GM23338 (cell line): ENCODE measurements at regions not wholly inside any gene's neighbourhood (a gene's known extent, or its start where the extent isn't known, plus 50 kb on each side); places are given as distances from the start of the nearest gene placed in this dataset.

Experiments
- ATAC-seq: fragments of 200-7000 bp; cut with Tn5 transposase; 3 replicates; pipeline ENCODE4 v1.9.1; 2020
- DNase-seq: peaks from one replicate; pipeline ENCODE4 v3.0.0-alpha.2; 2015; ENCODE audit warnings: low spot score
- H2AFZ ChIP-seq: fragments of 200-600 bp; sonication (generic); 2 replicates; pipeline ENCODE4 v1.8.0; 2016; ENCODE audit warnings: antibody characterized with exemption, mild to moderate bottlenecking, moderate library complexity
- H3F3A ChIP-seq: fragments of 200-600 bp; sonication (generic); replicated peaks from 2 replicates; pipeline ENCODE4 v1.8.0; 2017; ENCODE audit warnings: antibody characterized with exemption, mixed run types, low read depth
- H3K27ac ChIP-seq: fragments of 200-600 bp; sonication (generic); 2 replicates; pipeline ENCODE4 v1.6.1; 2016; ENCODE audit warnings: low read depth
- H3K27me3 ChIP-seq: fragments of 200-600 bp; sonication (generic); 2 replicates; pipeline ENCODE4 v1.8.0; 2016; ENCODE audit warnings: mild to moderate bottlenecking, mixed run types, moderate library complexity; ENCODE audit not compliant: insufficient read depth
- H3K36me3 ChIP-seq: fragments of 200-600 bp; sonication (generic); 2 replicates; pipeline ENCODE4 v1.8.0; 2016; ENCODE audit warnings: mild to moderate bottlenecking; ENCODE audit not compliant: insufficient read depth
- H3K4me1 ChIP-seq: fragments of 200-600 bp; sonication (generic); 2 replicates; pipeline ENCODE4 v1.8.0; 2016; ENCODE audit warnings: mild to moderate bottlenecking, moderate library complexity; ENCODE audit not compliant: insufficient read depth
- H3K4me2 ChIP-seq: fragments of 200-600 bp; sonication (generic); 2 replicates; pipeline ENCODE4 v1.7.1; 2017; ENCODE audit warnings: mixed run types
- H3K4me3 ChIP-seq: fragments of 200-600 bp; sonication (generic); 2 replicates; pipeline ENCODE4 v1.6.1; 2016; ENCODE audit warnings: mixed run types
- H3K79me2 ChIP-seq: fragments of 200-600 bp; sonication (generic); replicated peaks from 2 replicates; pipeline ENCODE4 v1.8.0; 2017; ENCODE audit warnings: mild to moderate bottlenecking; ENCODE audit not compliant: insufficient read depth
- H3K9me2 ChIP-seq: fragments of 200-600 bp; sonication (generic); 2 replicates; pipeline ENCODE4 v1.8.0; 2017; ENCODE audit not compliant: insufficient read depth
- H4K20me1 ChIP-seq: fragments of 200-600 bp; sonication (generic); replicated peaks from 2 replicates; pipeline ENCODE4 v1.8.0; 2017; ENCODE audit warnings: mild to moderate bottlenecking; ENCODE audit not compliant: insufficient read depth
- H3K27ac Mint-ChIP-seq: 2 replicates; pipeline ENCODE4 v1.8.0; 2020; ENCODE audit warnings: inconsistent platforms, mild to moderate bottlenecking, moderate library complexity, mixed read lengths
- H3K27me3 Mint-ChIP-seq: 3 replicates; pipeline ENCODE4 v1.8.0; 2022; ENCODE audit warnings: low read depth, mild to moderate bottlenecking, moderate library complexity, mixed read lengths, inconsistent platforms; ENCODE audit not compliant: insufficient read depth, poor library complexity
- H3K36me3 Mint-ChIP-seq: 3 replicates; pipeline ENCODE4 v1.8.0; 2021; ENCODE audit warnings: low read depth, mild to moderate bottlenecking, inconsistent platforms, moderate library complexity, mixed read lengths
- H3K4me1 Mint-ChIP-seq: 3 replicates; pipeline ENCODE4 v1.8.0; 2020; ENCODE audit warnings: mild to moderate bottlenecking, inconsistent platforms, mixed read lengths
- H3K4me3 Mint-ChIP-seq: 3 replicates; pipeline ENCODE4 v1.8.0; 2021; ENCODE audit warnings: moderate library complexity, mild to moderate bottlenecking, inconsistent platforms, mixed read lengths
- H3K9me3 Mint-ChIP-seq: 3 replicates; pipeline ENCODE4 v1.8.0; 2020; ENCODE audit warnings: moderate library complexity, mild to moderate bottlenecking, inconsistent platforms, mixed read lengths
- CREB1 ChIP-seq: fragments of 250-450 bp; sonication (Bioruptor Pico); IDR thresholded peaks from 2 replicates; pipeline ENCODE4 v1.5.0; 2020; ENCODE audit warnings: low read depth, mild to moderate bottlenecking, moderate library complexity
- CTCF ChIP-seq, 2 experiments: fragments of 200-600 bp in 1 of 2; sonication (generic) in 1 of 2; conservative IDR thresholded peaks; 2 replicates each; pipeline versions ENCODE4 v1.5.1 to v1.6.1; 2016 to 2017; ENCODE audit warnings: antibody characterized with exemption in 2 of 2, low read depth in 2 of 2, mild to moderate bottlenecking in 2 of 2, moderate library complexity in 1 of 2
- EZH2 ChIP-seq: fragments of 200-600 bp; sonication (generic); IDR thresholded peaks from one replicate; pipeline ENCODE4 v1.8.0; 2017; ENCODE audit warnings: antibody characterized with exemption, mild to moderate bottlenecking, low read depth; ENCODE audit not compliant: unreplicated experiment
- EZH2phosphoT487 ChIP-seq: fragments of 200-600 bp; sonication (generic); IDR thresholded peaks from one replicate; pipeline ENCODE4 v1.8.1; 2018; ENCODE audit warnings: antibody characterized with exemption; ENCODE audit not compliant: unreplicated experiment
- JUNB ChIP-seq: IDR thresholded peaks from one replicate; pipeline ENCODE4 v1.6.1; 2016; ENCODE audit warnings: antibody characterized with exemption; ENCODE audit not compliant: unreplicated experiment
- NANOG ChIP-seq: IDR thresholded peaks from 2 replicates; pipeline ENCODE4 v1.6.1; 2016; ENCODE audit warnings: antibody characterized with exemption, borderline replicate concordance
- POLR2AphosphoS5 ChIP-seq: IDR thresholded peaks from 2 replicates; pipeline ENCODE4 v1.6.1; 2016; ENCODE audit warnings: antibody characterized with exemption, low read depth
- REST ChIP-seq: IDR thresholded peaks from one replicate; pipeline ENCODE4 v1.6.1; 2018; ENCODE audit warnings: antibody characterized with exemption; ENCODE audit not compliant: unreplicated experiment
- STAT1 ChIP-seq: IDR thresholded peaks from one replicate; pipeline ENCODE4 v1.6.1; 2016; ENCODE audit warnings: antibody characterized with exemption; ENCODE audit not compliant: unreplicated experiment
- ZNF114 ChIP-seq: fragments of 250-450 bp; sonication (Bioruptor Pico); IDR thresholded peaks from 2 replicates; pipeline ENCODE4 v1.5.0; 2020; ENCODE audit warnings: mild to moderate bottlenecking, moderate library complexity
- TF ChIP-seq, protein P1 (sequence below): IDR thresholded peaks from 2 replicates; pipeline ENCODE4 v1.6.1; 2016; ENCODE audit warnings: antibody characterized with exemption
- TF ChIP-seq, protein P2 (sequence below): fragments of 250-450 bp; sonication (Bioruptor Pico); IDR thresholded peaks from 2 replicates; pipeline ENCODE4 v1.5.0; 2020; ENCODE audit warnings: mild to moderate bottlenecking, moderate library complexity

- TF ChIP-seq CTCF (conservative IDR thresholded peaks at IDR 0.05; ENCODE audit: low read depth in 2 of 2) (no peak), ZNF114 (CRISPR knock-in tag) (no peak), CREB1 (CRISPR knock-in tag) (no peak), EZH2phosphoT487 (no peak), EZH2 (no peak), POLR2AphosphoS5 (no peak), STAT1 (no peak), NANOG (no peak)
- TF ChIP-seq, protein P1, sequence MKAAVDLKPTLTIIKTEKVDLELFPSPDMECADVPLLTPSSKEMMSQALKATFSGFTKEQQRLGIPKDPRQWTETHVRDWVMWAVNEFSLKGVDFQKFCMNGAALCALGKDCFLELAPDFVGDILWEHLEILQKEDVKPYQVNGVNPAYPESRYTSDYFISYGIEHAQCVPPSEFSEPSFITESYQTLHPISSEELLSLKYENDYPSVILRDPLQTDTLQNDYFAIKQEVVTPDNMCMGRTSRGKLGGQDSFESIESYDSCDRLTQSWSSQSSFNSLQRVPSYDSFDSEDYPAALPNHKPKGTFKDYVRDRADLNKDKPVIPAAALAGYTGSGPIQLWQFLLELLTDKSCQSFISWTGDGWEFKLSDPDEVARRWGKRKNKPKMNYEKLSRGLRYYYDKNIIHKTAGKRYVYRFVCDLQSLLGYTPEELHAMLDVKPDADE = no peak
These were observed 58.3 kb upstream of the LINC01488 start (continued) for GRCh38 chr11:69423181-69423580.

- H3K4me1 ChIP-seq = peaks cover 6% of the 10 kb centered on the region; the same call in 1 of the 2 replicates
- no peak overlapping the region for H3K4me2 ChIP-seq
- no peak overlapping the region for H3K4me3 Mint-ChIP-seq
- no peaks in the 10 kb centered on the region for H3K9me2 ChIP-seq
- H3K4me1 Mint-ChIP-seq = peaks cover 13% of the 10 kb centered on the region
- H3K9me3 Mint-ChIP-seq = peaks cover 21% of the 10 kb centered on the region
- H3K27me3 ChIP-seq = no peaks in the 10 kb centered on the region
- no peak overlapping the region for H3K4me3 ChIP-seq
- DNase-seq (no peak), ATAC-seq (no peak)
- peaks cover 10% of the 10 kb centered on the region; the same call in 1 of the 2 replicates for H3K36me3 ChIP-seq
- H3F3A ChIP-seq = no peaks in the 10 kb centered on the region
- H2AFZ ChIP-seq = no peak overlapping the region
- H3K79me2 ChIP-seq = no peaks in the 10 kb centered on the region
- no peaks in the 10 kb centered on the region for H4K20me1 ChIP-seq
- no peak overlapping the region for H3K27ac ChIP-seq
- H3K27me3 Mint-ChIP-seq = peaks cover 16% of the 10 kb centered on the region
- H3K36me3 Mint-ChIP-seq = peaks cover 11% of the 10 kb centered on the region
- no peak overlapping the region for H3K27ac Mint-ChIP-seq
- TF ChIP-seq ZNF114 (CRISPR knock-in tag) = no peak
- TF ChIP-seq, protein P2, sequence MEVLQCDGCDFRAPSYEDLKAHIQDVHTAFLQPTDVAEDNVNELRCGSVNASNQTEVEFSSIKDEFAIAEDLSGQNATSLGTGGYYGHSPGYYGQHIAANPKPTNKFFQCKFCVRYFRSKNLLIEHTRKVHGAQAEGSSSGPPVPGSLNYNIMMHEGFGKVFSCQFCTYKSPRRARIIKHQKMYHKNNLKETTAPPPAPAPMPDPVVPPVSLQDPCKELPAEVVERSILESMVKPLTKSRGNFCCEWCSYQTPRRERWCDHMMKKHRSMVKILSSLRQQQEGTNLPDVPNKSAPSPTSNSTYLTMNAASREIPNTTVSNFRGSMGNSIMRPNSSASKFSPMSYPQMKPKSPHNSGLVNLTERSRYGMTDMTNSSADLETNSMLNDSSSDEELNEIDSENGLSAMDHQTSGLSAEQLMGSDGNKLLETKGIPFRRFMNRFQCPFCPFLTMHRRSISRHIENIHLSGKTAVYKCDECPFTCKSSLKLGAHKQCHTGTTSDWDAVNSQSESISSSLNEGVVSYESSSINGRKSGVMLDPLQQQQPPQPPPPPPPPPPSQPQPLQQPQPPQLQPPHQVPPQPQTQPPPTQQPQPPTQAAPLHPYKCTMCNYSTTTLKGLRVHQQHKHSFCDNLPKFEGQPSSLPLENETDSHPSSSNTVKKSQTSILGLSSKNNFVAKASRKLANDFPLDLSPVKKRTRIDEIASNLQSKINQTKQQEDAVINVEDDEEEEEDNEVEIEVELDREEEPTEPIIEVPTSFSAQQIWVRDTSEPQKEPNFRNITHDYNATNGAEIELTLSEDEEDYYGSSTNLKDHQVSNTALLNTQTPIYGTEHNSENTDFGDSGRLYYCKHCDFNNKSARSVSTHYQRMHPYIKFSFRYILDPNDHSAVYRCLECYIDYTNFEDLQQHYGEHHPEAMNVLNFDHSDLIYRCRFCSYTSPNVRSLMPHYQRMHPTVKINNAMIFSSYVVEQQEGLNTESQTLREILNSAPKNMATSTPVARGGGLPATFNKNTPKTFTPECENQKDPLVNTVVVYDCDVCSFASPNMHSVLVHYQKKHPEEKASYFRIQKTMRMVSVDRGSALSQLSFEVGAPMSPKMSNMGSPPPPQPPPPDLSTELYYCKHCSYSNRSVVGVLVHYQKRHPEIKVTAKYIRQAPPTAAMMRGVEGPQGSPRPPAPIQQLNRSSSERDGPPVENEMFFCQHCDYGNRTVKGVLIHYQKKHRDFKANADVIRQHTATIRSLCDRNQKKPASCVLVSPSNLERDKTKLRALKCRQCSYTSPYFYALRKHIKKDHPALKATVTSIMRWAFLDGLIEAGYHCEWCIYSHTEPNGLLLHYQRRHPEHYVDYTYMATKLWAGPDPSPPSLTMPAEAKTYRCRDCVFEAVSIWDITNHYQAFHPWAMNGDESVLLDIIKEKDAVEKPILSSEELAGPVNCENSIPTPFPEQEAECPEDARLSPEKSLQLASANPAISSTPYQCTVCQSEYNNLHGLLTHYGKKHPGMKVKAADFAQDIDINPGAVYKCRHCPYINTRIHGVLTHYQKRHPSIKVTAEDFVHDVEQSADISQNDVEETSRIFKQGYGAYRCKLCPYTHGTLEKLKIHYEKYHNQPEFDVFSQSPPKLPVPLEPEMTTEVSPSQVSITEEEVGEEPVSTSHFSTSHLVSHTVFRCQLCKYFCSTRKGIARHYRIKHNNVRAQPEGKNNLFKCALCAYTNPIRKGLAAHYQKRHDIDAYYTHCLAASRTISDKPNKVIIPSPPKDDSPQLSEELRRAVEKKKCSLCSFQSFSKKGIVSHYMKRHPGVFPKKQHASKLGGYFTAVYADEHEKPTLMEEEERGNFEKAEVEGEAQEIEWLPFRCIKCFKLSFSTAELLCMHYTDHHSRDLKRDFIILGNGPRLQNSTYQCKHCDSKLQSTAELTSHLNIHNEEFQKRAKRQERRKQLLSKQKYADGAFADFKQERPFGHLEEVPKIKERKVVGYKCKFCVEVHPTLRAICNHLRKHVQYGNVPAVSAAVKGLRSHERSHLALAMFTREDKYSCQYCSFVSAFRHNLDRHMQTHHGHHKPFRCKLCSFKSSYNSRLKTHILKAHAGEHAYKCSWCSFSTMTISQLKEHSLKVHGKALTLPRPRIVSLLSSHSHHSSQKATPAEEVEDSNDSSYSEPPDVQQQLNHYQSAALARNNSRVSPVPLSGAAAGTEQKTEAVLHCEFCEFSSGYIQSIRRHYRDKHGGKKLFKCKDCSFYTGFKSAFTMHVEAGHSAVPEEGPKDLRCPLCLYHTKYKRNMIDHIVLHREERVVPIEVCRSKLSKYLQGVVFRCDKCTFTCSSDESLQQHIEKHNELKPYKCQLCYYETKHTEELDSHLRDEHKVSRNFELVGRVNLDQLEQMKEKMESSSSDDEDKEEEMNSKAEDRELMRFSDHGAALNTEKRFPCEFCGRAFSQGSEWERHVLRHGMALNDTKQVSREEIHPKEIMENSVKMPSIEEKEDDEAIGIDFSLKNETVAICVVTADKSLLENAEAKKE (CRISPR knock-in tag) = no peak
- TF ChIP-seq STAT1 = no peak
- TF ChIP-seq JUNB = no peak
- TF ChIP-seq NANOG = no peak
- no peak for TF ChIP-seq REST
- no peak for TF ChIP-seq POLR2AphosphoS5
These were observed 57.7 kb upstream of the LINC01488 start for GRCh38 chr11:69423611-69424385.
